HCT116 (cell line): ENCODE measurements at regions not wholly inside any gene's neighbourhood (a gene's known extent, or its start where the extent isn't known, plus 50 kb on each side); places are given as distances from the start of the nearest gene placed in this dataset.

ENCODE experiments used
- ATAC-seq: fragments of 200-7000 bp; cut with Tn5 transposase; 2 replicates; pipeline ENCODE4 v1.9.1; 2020; ENCODE audit warnings: mild to moderate bottlenecking, moderate library complexity
- BruUV-seq: library from RNA; stranded (reverse); fragments of 400-500 nt; replicated peaks from 2 replicates; lab custom pipeline; 2021; lab: Mats Ljungman, UMichigan
- CTCF ChIA-PET: fragments of 300-600 bp; sonication (Branson Sonifier 250); formaldehyde crosslinking; loops from one replicate; lab custom pipeline; 2021; ENCODE audit warnings: antibody characterized with exemption; lab: Charles Lee
- POLR2A ChIA-PET: fragments of 300-600, 350-600 bp; sonication (Branson Sonifier 250); formaldehyde crosslinking; loops from one replicate; lab custom pipeline; 2021; ENCODE audit warnings: antibody characterized with exemption; lab: Charles Lee
- RAD21 ChIA-PET, 2 experiments: fragments of 300-600 bp; sonication (Branson Sonifier 250); formaldehyde crosslinking; loops; one replicate each; lab custom pipeline; 2023; ENCODE audit warnings: low total read pairs in 2 of 2; ENCODE audit not compliant: uncharacterized antibody in 2 of 2, unreplicated experiment in 2 of 2, low non-redundant PET in 1 of 2; lab: Charles Lee
- DNase-seq: peaks from one replicate; pipeline ENCODE4 v3.0.0-alpha.2; 2010; ENCODE audit warnings: low read depth, low spot score
- H2AFZ ChIP-seq: fragments of 200-600 bp; shearing (Covaris generic), sonication (generic); 2 replicates; pipeline ENCODE4 v1.6.1; 2017; ENCODE audit warnings: low read depth, mixed run types, mixed read lengths, antibody characterized with exemption, low read length; ENCODE audit not compliant: poor library complexity, severe bottlenecking
- H3K27ac ChIP-seq: 2 replicates; pipeline ENCODE4 v1.5.1; 2012; ENCODE audit warnings: low read depth, low read length
- H3K27me3 ChIP-seq: fragments of 200-600 bp; sonication (generic); 2 replicates; pipeline ENCODE4 v1.6.1; 2016; ENCODE audit warnings: mixed run types, low read length, mixed read lengths; ENCODE audit not compliant: insufficient read depth
- H3K36me3 ChIP-seq, 2 experiments: fragments of 200-500 bp in 1 of 2; fragments of 200-600 bp in 1 of 2; sonication (Bioruptor generic) in 1 of 2; sonication (generic) in 1 of 2; 2 replicates each; pipeline versions ENCODE4 v1.5.1 to v1.6.1; 2014 to 2016; ENCODE audit warnings: low read length in 2 of 2, inconsistent platforms in 1 of 2, mixed read lengths in 1 of 2, mixed run types in 1 of 2; ENCODE audit not compliant: insufficient read depth in 2 of 2, control insufficient read depth in 1 of 2
- H3K4me1 ChIP-seq, 2 experiments: fragments of 200-600 bp in 1 of 2; sonication (generic) in 1 of 2; 2 replicates each; pipeline versions ENCODE4 v1.5.1 to v1.6.1; 2012 to 2017; ENCODE audit warnings: low read length in 2 of 2, inconsistent platforms in 1 of 2, mild to moderate bottlenecking in 1 of 2, mixed read lengths in 1 of 2, mixed run types in 1 of 2, moderate library complexity in 1 of 2; ENCODE audit not compliant: insufficient read depth in 2 of 2, control insufficient read depth in 1 of 2
- H3K4me2 ChIP-seq: fragments of 200-600 bp; sonication (generic); 2 replicates; pipeline ENCODE4 v1.6.1; 2017; ENCODE audit warnings: mixed run types, low read length, mixed read lengths
- H3K4me3 ChIP-seq, 2 experiments: fragments of 200-600 bp in 1 of 2; sonication (generic) in 1 of 2; replicated peaks in 1 of 2; 2 replicates each; pipeline ENCODE4 v1.5.1; 2011 to 2016; ENCODE audit warnings: low read length in 2 of 2, control low read depth in 1 of 2, low read depth in 1 of 2, mild to moderate bottlenecking in 1 of 2, mixed read lengths in 1 of 2, mixed run types in 1 of 2
- H3K79me2 ChIP-seq: fragments of 200-600 bp; sonication (generic); 2 replicates; pipeline ENCODE4 v1.6.1; 2017; ENCODE audit warnings: mild to moderate bottlenecking, mixed run types, low read length, moderate library complexity, mixed read lengths; ENCODE audit not compliant: insufficient read depth
- H3K9ac ChIP-seq: fragments of 200-600 bp; sonication (generic); 2 replicates; pipeline ENCODE4 v1.6.1; 2016; ENCODE audit warnings: low read length, mixed read lengths
- H3K9me2 ChIP-seq: fragments of 200-600 bp; sonication (generic), shearing (Covaris generic); 2 replicates; pipeline ENCODE4 v1.6.1; 2017; ENCODE audit warnings: mixed run types, mild to moderate bottlenecking, moderate library complexity; ENCODE audit not compliant: insufficient read depth
- H3K9me3 ChIP-seq, 2 experiments: fragments of 200-500 bp in 1 of 2; fragments of 200-600 bp in 1 of 2; sonication (Bioruptor generic) in 1 of 2; sonication (generic) in 1 of 2; 2 replicates each; pipeline ENCODE4 v1.6.1; 2014 to 2017; ENCODE audit warnings: low read length in 2 of 2, mixed read lengths in 2 of 2, inconsistent platforms in 1 of 2, low read depth in 1 of 2, mild to moderate bottlenecking in 1 of 2, mixed run types in 1 of 2, moderate library complexity in 1 of 2; ENCODE audit not compliant: control insufficient read depth in 1 of 2, insufficient read depth in 1 of 2
- H4K20me1 ChIP-seq: fragments of 200-600 bp; sonication (generic), shearing (Covaris generic); 2 replicates; pipeline ENCODE4 v1.6.1; 2017; ENCODE audit warnings: mixed run types, mild to moderate bottlenecking, moderate library complexity; ENCODE audit not compliant: insufficient read depth
- ATF3 ChIP-seq: IDR thresholded peaks from 2 replicates; pipeline ENCODE4 v1.6.1; 2012
- CBX3 ChIP-seq: IDR thresholded peaks from 2 replicates; pipeline ENCODE4 v1.6.1; 2012; ENCODE audit warnings: low read depth
- CEBPB ChIP-seq: IDR thresholded peaks from 2 replicates; pipeline ENCODE4 v1.6.1; 2012; ENCODE audit warnings: low read depth
- EGR1 ChIP-seq: IDR thresholded peaks from 2 replicates; pipeline ENCODE4 v1.6.1; 2012; ENCODE audit warnings: low read depth
- ELF1 ChIP-seq: IDR thresholded peaks from 2 replicates; pipeline ENCODE4 v1.6.1; 2012; ENCODE audit warnings: low read depth, borderline replicate concordance
- EZH2phosphoT487 ChIP-seq: fragments of 200-600 bp; IDR thresholded peaks from 2 replicates; pipeline ENCODE4 v1.6.1; 2018; ENCODE audit warnings: antibody characterized with exemption, borderline replicate concordance
- FOSL1 ChIP-seq: IDR thresholded peaks from 2 replicates; pipeline ENCODE4 v1.6.1; 2012; ENCODE audit warnings: low read depth
- JUND ChIP-seq: IDR thresholded peaks from 2 replicates; pipeline ENCODE4 v1.6.1; 2012
- MAX ChIP-seq: IDR thresholded peaks from 2 replicates; pipeline ENCODE4 v1.6.1; 2012
- POLR2A ChIP-seq: IDR thresholded peaks from 2 replicates; pipeline ENCODE4 v1.7.0; 2011; ENCODE audit warnings: borderline replicate concordance; ENCODE audit not compliant: insufficient read depth, insufficient read length; ENCODE audit errors: extremely low read depth
- POLR2AphosphoS5 ChIP-seq: IDR thresholded peaks from 2 replicates; pipeline ENCODE4 v1.6.1; 2011; ENCODE audit warnings: mild to moderate bottlenecking, low read depth, low read length, moderate library complexity
- REST ChIP-seq: IDR thresholded peaks from 2 replicates; pipeline ENCODE4 v1.6.1; 2012; ENCODE audit warnings: low read depth
- SIN3A ChIP-seq: IDR thresholded peaks from 2 replicates; pipeline ENCODE4 v1.6.1; 2012; ENCODE audit warnings: low read depth
- SRF ChIP-seq: IDR thresholded peaks from 2 replicates; pipeline ENCODE4 v1.6.1; 2012; ENCODE audit warnings: low read depth
- ZBTB33 ChIP-seq: IDR thresholded peaks from 2 replicates; pipeline ENCODE4 v1.6.1; 2011; ENCODE audit warnings: mild to moderate bottlenecking, low read length, moderate library complexity; ENCODE audit not compliant: insufficient replicate concordance; ENCODE audit errors: extremely low read depth
- ZFX ChIP-seq: fragments of 450-650 bp; IDR thresholded peaks from 2 replicates; pipeline ENCODE4 v1.6.1; 2017
- ZNF274 ChIP-seq: fragments of 200-500 bp; sonication (Bioruptor generic); IDR thresholded peaks from 2 replicates; pipeline ENCODE4 v1.6.1; 2014; ENCODE audit warnings: mild to moderate bottlenecking, low read depth, low read length, inconsistent platforms
- intact Hi-C: fragments of 100-400 bp; cut with micrococcal nuclease; formaldehyde crosslinking; loops from 2 replicates; pipeline ENCODE4 v1.10.0; 2022

GRCh38 chr3:41007399-41007798 is 191.9 kb upstream of the CTNNB1 start (continued):
- TF ChIP-seq REST (no peak), MAX (no peak), SRF (no peak), FOSL1 (no peak)
- TF ChIP-seq, all 23 proteins: peak for 0

GRCh38 chr3:41011854-41012253 is 187.5 kb upstream of the CTNNB1 start:
- ChIA-PET CTCF (no interaction called here), POLR2A (no interaction called here), RAD21 (no interaction called here)
- Histone ChIP-seq H3K27me3 (peaks cover 13% of the 10 kb centered on the region; the same call in 1 of the 2 replicates), H3K79me2 (no peaks in the 10 kb centered on the region), H4K20me1 (no peaks in the 10 kb centered on the region), H3K27ac (no peak overlapping the region), H3K9ac (no peak overlapping the region), H3K36me3 (no peaks in the 10 kb centered on the region), H3K4me2 (no peak overlapping the region), H3K4me3 (no peak overlapping the region), H3K4me1 (no peaks in the 10 kb centered on the region), H3K9me2 (no peaks in the 10 kb centered on the region), H2AFZ (no peak overlapping the region), H3K9me3 (no peaks in the 10 kb centered on the region)
- intact Hi-C loops, result no loop called here
- DNase-seq, result no peak
- no peak for ATAC-seq
- no TSS peak for BruUV-seq
- no peak for TF ChIP-seq CBX3
- TF ChIP-seq JUND, result no peak
- no peak for TF ChIP-seq ATF3
- TF ChIP-seq FOSL1, result no peak
- TF ChIP-seq ZNF274, result no peak
- no peak for TF ChIP-seq SRF
- no peak for TF ChIP-seq ZFX
- TF ChIP-seq SIN3A, result no peak
- TF ChIP-seq CEBPB, result no peak
- TF ChIP-seq REST, result no peak
- no peak for TF ChIP-seq POLR2A
- no peak for TF ChIP-seq ZBTB33
- no peak for TF ChIP-seq EGR1
- TF ChIP-seq EZH2phosphoT487, result no peak
- TF ChIP-seq ELF1, result no peak
- TF ChIP-seq MAX, result no peak
- no peak for TF ChIP-seq POLR2AphosphoS5
